ENCODE measurements at regions not wholly inside any gene's neighbourhood (a gene's known extent, or its start where the extent isn't known, plus 50 kb on each side); places are given as distances from the start of the nearest gene placed in this dataset.
"Not testable (repeated sequence)": the region's sequence is repeated elsewhere in the genome, so short reads cannot be mapped to it uniquely, and the experiment has no call there.

DNA sequence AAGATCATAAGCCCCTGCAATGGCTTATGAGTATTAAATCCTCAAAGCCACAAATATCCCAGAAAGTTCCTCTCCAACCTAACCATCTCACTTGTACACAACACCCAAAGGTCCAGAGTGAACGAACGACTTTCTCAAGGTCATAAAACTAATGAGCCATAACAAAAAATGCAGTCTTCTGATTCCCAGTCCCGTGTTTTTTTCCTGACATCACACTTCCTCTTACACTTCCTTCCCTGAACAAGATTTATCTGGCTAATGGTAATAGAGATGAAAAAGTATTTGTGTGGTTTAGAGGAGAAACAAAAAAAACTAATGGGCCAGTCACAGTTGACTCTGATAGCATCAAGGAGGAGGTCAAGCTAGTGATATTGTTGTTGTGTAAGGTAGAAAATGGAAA lies 99.5 kb upstream of the KLHL13 start:
- DNase-seq: no peak

DNA sequence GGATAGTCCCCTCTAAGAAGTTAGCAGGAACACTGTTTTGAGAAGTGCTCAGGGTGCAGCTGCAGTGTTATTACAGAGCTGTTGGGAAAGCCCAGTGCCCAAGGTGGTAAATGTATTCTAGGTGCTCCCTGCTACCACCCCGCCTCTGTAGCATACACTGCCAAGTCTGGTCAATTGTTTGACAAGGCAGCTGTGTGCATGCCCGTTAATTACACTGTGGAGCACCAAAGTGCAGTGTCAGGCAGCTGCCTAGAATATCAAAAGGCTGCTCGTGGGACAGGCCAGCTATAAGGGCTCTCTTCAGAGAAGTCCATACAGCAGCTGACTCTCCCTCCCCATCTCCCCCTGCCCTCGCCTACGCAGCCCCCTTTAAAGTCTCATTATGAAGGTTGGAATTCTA lies 99.9 kb upstream of the KLHL13 start:
- DNase-seq: no peak

DNA sequence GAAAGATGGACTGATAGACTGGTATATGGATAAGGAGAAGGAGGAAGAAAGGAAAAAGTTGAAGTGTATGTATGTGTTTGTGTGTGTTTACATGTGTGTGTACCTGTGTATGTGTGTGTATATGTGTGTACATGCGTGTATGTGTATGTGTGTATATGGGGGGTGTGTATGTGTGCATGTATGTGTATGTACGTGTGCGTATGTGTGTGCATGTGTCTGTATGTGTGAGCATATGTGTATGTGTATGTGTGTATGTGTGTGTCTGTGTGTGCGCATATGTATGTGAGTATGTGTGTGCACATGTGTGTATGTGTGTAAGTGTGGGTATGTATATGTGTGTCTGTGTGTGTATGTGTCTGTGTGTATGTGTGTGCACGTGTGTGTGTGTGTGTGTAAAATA lies 101.5 kb upstream of the KLHL13 start:
- DNase-seq: no peak

DNA sequence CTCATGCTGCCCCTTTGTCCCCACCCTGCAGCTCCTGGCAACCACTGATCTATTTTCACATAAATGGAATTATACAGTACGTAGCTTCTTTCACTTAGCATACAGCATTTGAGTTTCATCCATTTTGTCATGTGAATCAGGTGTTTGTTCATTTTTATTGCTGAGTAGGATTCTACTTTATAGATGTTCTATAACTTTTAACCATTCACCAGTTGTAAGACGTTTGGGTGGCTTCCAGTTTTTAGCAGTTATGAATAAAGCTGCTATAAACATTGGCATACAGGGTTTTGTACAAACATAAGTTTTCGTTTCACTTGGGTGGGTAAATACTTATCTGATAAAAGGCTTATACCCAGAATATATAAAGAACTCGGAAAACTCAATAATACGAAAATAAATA lies 102.3 kb upstream of the KLHL13 start:
- no peak for DNase-seq

DNA sequence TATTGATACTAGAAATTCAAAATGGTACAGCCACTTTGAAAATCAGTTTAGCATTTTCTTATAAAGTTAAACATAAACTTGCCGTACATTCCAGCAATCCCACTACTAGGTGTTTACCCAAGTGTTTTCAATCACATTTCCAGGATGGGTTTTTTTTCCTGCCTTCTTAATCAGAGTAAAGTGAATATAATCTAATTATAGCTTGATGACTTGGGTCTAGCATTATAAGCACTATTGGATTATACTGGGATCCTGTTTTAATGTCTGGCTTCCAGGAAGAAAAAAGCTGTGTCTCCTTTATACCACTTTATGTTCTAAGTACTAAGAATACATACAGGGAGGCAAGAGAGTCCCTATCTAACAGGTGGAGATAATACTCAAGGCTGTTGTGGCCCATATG lies 103.3 kb upstream of the KLHL13 start:
- DNase-seq: no peak

DNA sequence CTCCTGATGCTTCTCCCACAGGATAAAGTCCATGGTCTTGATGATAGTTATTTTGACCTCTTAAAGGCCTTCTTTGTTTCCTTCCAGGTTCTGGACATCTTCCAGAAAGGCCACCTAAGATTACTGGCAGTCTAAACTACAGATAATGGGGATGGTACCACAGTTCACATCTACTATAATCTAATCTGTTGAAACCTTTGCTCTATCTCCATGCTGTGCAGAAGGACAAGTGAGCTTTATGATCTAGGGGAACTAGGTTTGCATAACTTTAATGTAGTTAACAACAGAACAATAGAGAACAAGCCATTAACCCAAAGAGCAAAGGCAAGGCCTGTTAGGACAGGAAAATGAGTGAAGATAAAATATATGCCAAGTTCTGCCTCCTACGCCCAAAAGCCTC lies 103.9 kb upstream of the KLHL13 start:
- DNase-seq: no peak

DNA sequence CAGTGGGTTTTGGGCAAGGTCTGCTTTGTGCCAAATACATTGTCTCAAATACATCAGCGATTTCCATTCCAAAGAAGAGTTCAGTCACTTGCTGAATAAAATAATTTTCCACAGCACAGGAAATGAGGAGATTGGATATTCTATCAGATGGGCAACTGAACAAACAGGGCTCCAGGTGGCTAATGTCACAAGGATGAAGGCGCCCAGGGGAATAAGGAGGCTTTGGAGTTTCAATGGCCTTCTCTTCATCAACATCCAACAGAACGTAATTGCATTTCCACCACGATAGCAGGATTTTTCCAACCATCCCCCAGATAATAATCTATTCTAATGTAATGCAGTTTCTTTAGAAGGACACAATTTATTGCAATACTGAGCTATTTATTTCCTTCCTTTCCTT lies 104.7 kb upstream of the KLHL13 start:
- no peak for DNase-seq

DNA sequence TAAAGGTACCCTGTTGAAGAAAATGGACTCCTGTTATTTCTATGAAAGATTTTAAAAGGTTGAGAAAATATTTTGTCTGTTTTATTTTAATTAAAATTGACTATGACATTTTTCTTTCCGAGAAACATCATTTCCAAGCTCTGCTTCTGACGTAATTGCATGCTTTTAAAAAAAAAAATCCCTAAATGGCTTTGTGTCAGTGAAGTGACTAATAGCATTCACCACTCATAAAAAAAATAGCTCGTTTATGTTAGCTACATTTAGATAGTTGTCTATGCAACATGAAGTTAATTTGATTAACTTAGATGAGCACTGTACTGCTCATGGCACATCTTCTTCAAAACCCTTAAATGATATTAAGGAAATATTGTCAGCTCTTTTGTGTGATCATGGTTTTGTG lies 105.1 kb upstream of the KLHL13 start:
- DNase-seq: no peak

DNA sequence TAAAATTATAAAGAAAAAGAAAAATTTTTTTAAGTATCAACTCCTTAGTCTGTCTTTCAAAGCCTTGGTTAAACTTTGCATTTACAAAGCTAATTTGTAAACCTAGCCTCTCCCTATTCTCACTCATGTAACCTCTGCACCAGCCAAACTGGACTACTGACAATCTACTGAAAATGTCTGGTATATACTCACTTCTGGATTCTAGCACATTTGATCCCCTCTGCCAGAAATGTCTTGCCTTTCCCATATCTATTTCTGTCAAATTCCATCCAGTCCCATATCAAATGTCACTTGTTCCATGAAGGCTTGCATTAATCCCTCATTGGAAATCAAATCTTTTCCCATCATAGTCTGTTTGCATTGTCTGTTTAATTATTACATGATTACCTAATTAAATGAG lies 105.8 kb upstream of the KLHL13 start:
- no peak for DNase-seq

DNA sequence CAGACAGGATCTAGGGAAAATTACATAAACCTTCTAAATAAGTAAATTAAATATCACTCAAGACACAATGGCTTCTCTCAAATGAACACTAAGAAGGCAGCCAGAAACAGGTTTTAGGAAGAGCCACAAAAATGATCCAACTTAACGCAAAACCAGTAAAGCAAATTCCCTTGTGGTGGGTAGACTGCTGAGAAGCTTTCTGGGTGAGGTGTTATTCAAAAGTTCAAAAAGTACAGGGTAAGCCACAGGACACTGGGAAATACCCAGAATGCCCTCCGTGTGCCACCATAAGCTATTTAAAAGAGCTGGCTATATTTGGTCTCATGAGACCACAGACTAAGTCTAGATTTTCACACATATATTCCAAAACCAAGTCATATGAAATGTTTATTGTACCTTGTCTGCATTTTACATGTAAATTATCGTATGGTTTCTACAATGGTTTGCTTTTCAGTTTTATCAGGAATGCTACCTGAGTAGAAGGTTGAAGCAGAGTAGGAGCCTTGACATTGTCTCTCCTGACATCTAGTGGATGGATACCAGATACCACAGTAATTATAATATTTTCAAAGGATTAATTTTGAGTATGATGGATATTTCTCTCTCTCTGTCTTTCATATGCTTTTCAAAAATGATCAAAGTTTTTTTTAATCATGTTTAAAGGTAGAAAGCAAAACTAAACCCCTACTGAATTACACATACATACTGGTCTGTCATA lies 109.3 kb upstream of the KLHL13 start:
- no peak for DNase-seq

DNA sequence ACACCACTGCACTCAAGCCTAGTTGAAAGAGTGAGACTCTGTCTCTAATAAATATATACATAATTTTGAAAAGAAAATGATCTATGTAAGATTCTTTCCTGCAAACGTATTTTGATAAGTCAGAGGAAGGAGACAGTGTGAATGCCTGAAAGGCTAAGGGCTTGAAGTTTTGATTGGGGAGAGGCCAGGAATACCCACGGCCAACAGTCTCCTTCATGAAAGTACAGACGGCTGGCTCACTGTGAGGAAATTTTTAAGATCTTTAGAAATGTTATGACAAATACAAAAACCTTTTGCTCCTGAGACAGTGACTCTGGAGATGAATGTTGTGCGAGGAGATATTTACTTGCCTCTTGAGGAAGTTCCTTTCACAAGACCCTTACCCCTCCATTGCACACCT lies 111.4 kb upstream of the KLHL13 start:
- no peak for DNase-seq

DNA sequence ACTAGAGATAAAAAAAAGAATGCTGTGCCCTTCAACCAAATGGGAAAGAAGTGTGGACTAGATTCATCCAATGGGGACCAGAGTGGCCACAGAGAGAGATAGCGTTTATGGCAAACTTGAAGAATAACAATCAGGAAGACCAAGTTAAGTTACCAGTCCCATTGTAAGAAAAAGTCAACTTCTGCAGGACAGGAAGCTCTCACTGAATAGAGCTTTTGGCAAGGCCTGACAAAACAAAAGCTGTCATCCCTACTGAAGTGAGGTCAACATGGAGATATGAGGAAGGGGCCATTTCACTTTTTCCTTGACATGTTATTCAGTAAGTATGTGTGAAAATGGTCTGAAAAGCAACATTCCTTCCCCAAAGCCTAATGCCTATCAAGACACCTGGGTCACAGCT lies 111.8 kb upstream of the KLHL13 start:
- no peak for DNase-seq

DNA sequence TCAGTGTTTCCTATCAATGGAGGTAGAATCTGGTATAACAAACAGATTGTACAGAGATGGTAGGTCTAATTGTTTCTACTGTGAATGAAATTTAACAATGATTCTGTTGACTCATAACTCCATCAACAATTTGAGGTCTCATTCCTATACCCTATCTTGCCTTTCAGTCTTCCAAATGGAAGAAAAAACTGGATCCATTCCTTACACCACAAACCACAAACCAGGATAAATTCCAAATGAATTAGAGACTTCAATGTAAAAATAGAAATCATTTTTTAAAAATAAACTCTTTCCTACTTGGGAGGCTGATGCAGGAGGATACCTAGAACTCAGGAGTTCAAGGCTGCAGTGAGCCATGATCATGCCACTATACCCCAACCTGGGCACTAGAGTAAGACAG lies 114.4 kb upstream of the WDR44 start:
- DNase-seq: no peak

DNA sequence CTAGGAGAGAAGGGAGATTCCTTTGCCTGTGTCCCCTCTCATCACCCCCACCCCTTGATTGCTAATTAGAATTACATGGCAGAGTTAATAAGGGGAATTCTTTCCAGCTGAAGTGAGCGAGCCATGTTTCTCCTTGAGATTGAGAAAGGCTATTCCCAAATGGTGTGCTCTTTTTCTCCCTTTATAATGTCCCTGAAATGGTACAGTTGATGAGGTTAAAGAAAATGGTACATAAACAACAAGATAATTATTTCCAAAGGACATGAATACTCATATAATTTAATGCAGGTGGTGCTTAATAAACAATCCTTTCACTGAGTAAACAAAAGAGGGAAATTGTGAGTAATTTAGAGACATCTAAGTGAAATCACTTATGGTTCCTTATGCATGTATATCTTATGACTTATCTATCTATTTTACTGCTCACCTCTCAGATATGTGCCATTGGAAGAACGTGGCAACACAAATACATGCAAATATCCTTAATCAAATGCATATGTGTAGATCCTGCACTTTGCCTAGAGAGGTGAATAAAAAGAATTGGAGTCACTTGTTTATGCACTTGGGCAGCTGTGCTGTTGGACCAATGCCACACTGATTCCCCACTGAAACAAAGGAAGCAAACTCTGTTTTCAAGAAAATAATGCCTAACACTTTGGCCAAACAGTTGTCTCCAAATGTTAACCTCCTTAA lies 106.6 kb upstream of the WDR44 start:
- no peak for DNase-seq

DNA sequence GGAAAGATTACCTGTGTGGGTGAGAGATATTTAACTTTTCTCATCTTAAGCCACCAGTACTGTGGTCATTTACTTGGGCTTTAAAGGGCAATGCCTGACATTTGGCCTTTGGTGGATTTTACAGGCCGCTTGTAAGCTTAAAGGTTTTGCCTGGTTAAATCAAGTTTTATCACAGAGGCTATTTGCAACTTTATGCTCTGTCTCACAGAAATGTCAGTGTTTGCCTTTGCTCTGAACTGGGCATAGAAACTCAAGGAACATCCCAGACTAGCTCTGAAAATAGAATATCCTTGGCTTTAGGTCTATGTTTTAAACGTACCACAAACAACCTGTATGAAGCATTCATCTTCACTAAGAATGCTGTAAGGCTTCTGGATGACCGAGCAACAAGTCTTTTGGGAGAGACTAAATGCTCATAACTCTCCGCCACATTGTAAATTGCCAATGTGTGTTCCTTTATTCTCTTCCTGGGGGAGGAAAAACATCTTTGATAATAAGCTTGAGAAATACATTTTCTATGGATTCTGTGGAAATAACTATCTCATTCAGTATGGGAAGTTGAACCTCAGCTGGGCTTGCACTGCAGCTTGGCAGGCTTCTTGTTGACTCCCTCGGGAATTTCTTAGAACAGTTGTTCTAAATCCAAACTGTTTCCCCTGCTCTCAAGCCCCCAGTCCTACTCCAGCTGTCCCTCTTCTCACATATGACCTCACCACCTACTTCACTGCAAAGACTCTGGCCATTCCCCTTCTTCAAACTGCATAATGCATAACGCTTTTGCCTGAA lies 105.8 kb upstream of the WDR44 start:
- DNase-seq: no peak

DNA sequence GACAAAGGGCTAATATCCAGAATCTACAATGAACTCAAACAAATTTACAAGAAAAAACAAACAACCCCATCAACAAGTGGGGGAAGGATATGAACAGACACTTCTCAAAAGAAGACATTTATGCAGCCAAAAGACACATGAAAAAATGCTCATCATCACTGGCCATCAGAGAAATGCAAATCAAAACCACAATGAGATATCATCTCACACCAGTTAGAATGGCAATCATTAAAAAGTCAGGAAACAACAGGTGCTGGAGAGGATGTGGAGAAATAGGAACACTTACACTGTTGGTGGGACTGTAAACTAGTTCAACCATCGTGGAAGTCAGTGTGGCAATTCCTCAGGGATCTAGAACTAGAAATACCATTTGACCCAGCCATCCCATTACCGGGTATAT lies 98.9 kb upstream of the WDR44 start:
- not testable (repeated sequence) for DNase-seq

DNA sequence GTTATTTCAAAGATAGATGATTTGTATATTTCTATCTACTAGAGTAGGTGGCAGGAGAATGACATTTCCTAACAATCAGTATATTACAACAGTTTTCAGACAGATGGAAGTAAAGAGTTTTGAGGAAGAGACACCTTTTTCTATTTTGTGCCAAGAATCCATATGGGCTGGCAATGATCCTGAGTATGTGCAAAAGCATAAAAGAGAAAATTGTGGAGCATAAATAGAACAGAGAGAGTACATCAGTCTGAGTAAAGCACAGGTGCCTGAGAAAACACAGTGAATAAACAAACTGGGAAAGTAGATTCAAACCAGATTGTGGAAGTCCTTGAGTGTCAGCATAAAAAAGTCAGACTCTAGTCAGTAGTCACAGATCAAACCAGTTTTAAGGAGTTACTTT lies 96.8 kb upstream of the WDR44 start:
- DNase-seq: no peak

DNA sequence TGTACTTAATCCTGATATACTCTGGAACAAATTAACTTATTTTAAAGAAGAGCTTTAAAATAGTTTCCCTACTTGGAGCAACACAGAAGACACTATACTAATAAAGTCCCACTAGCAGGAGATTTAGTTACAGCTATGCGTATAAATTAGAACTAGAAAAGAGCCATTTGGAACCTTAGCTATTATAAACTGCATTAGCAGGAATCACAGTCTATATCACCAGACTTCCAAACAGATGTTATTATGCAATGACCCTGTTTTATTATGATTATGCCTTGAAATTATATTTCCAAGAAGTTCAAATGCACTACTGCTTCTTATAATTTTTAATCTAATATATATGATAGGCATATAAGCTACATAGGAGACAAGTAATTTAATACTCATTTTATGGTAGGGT lies 95.5 kb upstream of the WDR44 start:
- no peak for DNase-seq

DNA sequence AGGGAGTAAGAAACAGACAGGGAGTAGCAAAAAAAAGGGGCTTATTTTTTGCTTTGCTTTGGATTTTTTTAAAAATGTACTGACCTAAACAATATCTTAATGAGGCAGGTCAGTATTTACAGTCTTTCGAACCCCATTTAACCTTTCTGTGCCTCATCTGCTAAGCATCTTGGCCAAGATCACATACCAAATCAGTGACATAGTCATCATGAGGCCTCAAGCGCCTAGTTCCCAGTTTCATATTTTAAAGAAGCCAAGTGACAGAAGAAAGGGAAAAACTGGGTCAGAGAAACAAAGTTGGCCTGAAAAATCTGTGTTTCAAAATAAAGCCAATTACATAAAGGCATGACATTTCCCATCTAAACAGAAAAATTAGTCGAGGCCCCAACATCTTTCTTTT lies 94.6 kb upstream of the WDR44 start:
- DNase-seq: no peak

DNA sequence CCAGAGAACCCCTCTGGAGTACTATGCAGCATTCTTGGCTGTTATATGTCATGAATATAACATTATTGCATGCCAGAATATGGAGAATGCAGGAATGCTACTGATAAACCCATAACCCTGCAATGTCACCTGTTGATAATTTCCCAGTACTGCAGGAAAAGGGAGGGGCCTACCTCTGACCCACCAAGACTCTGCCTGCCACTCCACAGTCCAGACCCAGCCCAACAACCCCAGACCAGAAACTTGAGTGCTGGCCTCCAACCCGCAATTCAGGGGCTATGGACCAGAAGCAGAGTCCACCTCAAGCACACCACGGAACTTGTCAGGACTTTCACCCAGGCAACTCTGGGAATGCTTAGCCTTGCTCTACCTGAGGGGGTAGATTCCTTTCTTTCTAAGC lies 92.9 kb upstream of the WDR44 start:
- DNase-seq: no peak

DNA sequence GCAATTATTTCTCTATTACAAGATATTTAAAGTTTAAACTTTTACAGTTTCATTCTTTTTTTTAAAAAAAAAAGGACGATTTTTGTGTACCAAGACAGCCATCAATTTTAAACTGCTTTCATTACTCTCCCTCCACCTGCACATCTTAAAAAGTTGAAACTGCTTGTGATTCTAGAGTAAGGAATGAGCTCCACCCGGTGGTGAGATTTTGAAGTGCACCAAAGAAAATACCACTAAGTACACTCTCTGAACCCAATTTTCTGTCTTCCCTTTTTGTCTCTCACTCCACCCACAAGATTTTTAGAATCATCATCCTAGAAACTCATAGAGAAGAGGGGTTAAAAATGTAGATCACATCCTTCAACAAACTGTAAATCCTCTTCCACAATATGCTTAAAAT lies 91.3 kb upstream of the WDR44 start:
- peak in 4 of 6 experiments; percentile 1 to 32 (median 24) for DNase-seq

DNA sequence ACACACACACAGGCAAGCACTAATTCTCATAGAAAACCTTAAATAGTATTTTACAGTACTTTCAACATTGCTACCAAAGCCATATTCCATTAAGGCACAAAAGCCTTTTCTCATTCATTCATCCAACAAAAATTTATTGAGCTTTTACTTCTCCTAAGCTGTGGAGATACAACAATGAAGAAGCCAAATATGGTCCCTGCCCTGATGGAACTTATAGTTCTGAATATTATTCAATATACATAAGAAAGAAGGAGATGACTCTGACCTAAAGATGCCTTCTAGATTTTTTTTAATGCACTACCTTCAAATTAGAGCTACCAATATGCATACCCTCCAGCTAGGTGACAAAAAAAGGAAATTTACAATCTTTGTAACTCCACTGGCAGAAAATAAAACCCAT lies 90.0 kb upstream of the WDR44 start:
- no peak for DNase-seq

DNA sequence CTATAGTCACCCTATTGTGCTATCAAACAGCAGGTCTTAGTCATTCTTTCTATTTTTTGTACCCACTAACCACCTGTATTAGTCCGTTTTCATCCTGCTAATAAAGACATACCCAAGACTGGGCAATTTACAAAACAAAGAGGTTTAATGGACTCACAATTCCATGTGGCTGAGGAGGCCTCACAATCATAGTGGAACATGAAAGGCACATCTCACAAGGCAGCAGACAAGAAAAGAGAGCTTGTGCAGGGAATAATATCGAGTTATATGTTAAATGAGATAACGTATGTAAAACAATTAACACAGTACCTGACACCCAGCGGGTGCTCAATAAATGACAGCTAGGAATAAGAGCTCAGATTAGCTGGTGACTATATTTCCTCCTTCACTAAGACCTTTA lies 88.1 kb upstream of the WDR44 start:
- no peak for DNase-seq

DNA sequence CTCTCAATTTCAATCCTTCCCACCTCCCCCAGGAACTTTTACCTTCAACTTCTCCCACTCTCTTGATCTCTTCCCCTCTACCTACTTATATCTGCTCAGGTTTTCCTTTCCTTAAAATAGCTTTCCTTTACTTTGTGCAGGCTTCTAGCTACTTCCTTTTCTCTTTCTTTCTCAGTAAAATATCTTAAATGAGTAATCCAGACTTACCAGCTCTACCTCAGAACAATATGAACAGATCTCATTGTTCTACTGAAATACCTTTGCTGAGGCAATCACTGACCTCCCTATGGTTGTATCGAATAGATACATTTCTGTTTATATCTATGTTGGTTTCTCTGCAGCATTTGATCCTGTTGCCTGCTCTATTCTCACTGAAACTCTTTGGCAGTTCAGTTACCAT lies 86.7 kb upstream of the WDR44 start:
- DNase-seq: no peak

Measured in stimulated activated naive CD4-positive, alpha-beta T cell (primary cell).